WTC11 (cell line): ENCODE measurements at regions not wholly inside any gene's neighbourhood (a gene's known extent, or its start where the extent isn't known, plus 50 kb on each side); places are given as distances from the start of the nearest gene placed in this dataset.

Source experiments
- ATAC-seq: fragments of 200-7000 bp; cut with Tn5 transposase; 2 replicates; pipeline ENCODE4 v1.10.0; 2021; ENCODE audit warnings: mild to moderate bottlenecking, moderate library complexity
- CTCF ChIA-PET: fragments of 300-600 bp; sonication (Branson Sonifier 250); formaldehyde crosslinking; loops from one replicate; lab custom pipeline; 2021; ENCODE audit warnings: antibody characterized with exemption; lab: Charles Lee
- POLR2A ChIA-PET: fragments of 350-600 bp; sonication (Branson Sonifier 250); formaldehyde crosslinking; loops from one replicate; lab custom pipeline; 2021; ENCODE audit warnings: antibody characterized with exemption; lab: Charles Lee
- DNase-seq: peaks from one replicate; pipeline ENCODE4 v3.0.0; 2021; ENCODE audit warnings: low spot score
- H3K27ac Mint-ChIP-seq: 2 replicates; pipeline ENCODE4 v1.8.0; 2021; ENCODE audit warnings: mixed read lengths
- H3K27me3 Mint-ChIP-seq: 2 replicates; pipeline ENCODE4 v1.8.0; 2021; ENCODE audit warnings: low read depth, mild to moderate bottlenecking, moderate library complexity, mixed read lengths
- H3K36me3 Mint-ChIP-seq: 2 replicates; pipeline ENCODE4 v1.8.0; 2021; ENCODE audit warnings: mixed read lengths
- H3K4me1 Mint-ChIP-seq: 2 replicates; pipeline ENCODE4 v1.8.0; 2022; ENCODE audit warnings: mixed read lengths
- H3K4me3 Mint-ChIP-seq: 2 replicates; pipeline ENCODE4 v1.8.0; 2021; ENCODE audit warnings: mild to moderate bottlenecking, moderate library complexity, mixed read lengths
- H3K9me3 Mint-ChIP-seq: 2 replicates; pipeline ENCODE4 v1.8.0; 2021; ENCODE audit warnings: mixed read lengths
- ATF1 ChIP-seq: sonication (generic); formaldehyde crosslinking; IDR thresholded peaks from 2 replicates; pipeline ENCODE4 v1.8.1; 2023; ENCODE audit warnings: mild to moderate bottlenecking, moderate library complexity, missing genetic modification reagents
- CBFB ChIP-seq: sonication (generic); formaldehyde crosslinking; IDR thresholded peaks from 2 replicates; pipeline ENCODE4 v1.8.1; 2022; ENCODE audit warnings: mild to moderate bottlenecking, low read depth, missing genetic modification reagents
- EMX1 ChIP-seq: fragments of 250-450 bp; sonication (Bioruptor Pico); IDR thresholded peaks from 2 replicates; pipeline ENCODE4 v1.8.0; 2021; ENCODE audit warnings: mild to moderate bottlenecking
- GABPB1 ChIP-seq: sonication (generic); formaldehyde crosslinking; IDR thresholded peaks from 2 replicates; pipeline ENCODE4 v1.8.1; 2023; ENCODE audit warnings: mild to moderate bottlenecking, missing genetic modification reagents
- GTF2I ChIP-seq: fragments of 250-450 bp; sonication (Bioruptor Pico); conservative IDR thresholded peaks from 2 replicates; pipeline ENCODE4 v1.4.0; 2021; ENCODE audit warnings: mild to moderate bottlenecking
- IRF2 ChIP-seq: sonication (generic); formaldehyde crosslinking; IDR thresholded peaks from 2 replicates; pipeline ENCODE4 v1.8.0; 2022; ENCODE audit warnings: low read depth, missing genetic modification reagents, borderline replicate concordance
- JAZF1 ChIP-seq: fragments of 250-450 bp; sonication (Bioruptor Pico); IDR thresholded peaks from 2 replicates; pipeline ENCODE4 v1.9.0; 2021; ENCODE audit warnings: moderate library complexity, mild to moderate bottlenecking, inconsistent platforms
- NR3C1 ChIP-seq: sonication (generic); formaldehyde crosslinking; conservative IDR thresholded peaks from 2 replicates; pipeline ENCODE4 v1.8.1; 2023; ENCODE audit warnings: low read depth, mild to moderate bottlenecking, missing genetic modification reagents
- OVOL2 ChIP-seq: fragments of 250-450 bp; sonication (Bioruptor Pico); IDR thresholded peaks from 2 replicates; pipeline ENCODE4 v1.9.0; 2021; ENCODE audit warnings: mild to moderate bottlenecking, borderline replicate concordance
- PRRX2 ChIP-seq: fragments of 250-450 bp; sonication (Bioruptor Pico); IDR thresholded peaks from 2 replicates; pipeline ENCODE4 v1.8.0; 2021; ENCODE audit warnings: mild to moderate bottlenecking
- RORB ChIP-seq: fragments of 250-450 bp; sonication (Bioruptor Pico); IDR thresholded peaks from 2 replicates; pipeline ENCODE4 v1.9.0; 2021; ENCODE audit warnings: mild to moderate bottlenecking
- TP53 ChIP-seq: sonication (generic); formaldehyde crosslinking; IDR thresholded peaks from 2 replicates; pipeline ENCODE4 v1.8.1; 2023; ENCODE audit warnings: mild to moderate bottlenecking, missing genetic modification reagents
- ZNF219 ChIP-seq: sonication (generic); formaldehyde crosslinking; IDR thresholded peaks from 2 replicates; pipeline ENCODE4 v1.8.0; 2023; ENCODE audit warnings: missing genetic modification reagents, mild to moderate bottlenecking, borderline replicate concordance
- ZNF263 ChIP-seq: sonication (generic); formaldehyde crosslinking; IDR thresholded peaks from 2 replicates; pipeline ENCODE4 v1.8.1; 2022; ENCODE audit warnings: low read depth, mild to moderate bottlenecking, moderate library complexity, missing genetic modification reagents
- ZNF396 ChIP-seq: fragments of 250-450 bp; sonication (Bioruptor Pico); IDR thresholded peaks from 2 replicates; pipeline ENCODE4 v1.8.0; 2021; ENCODE audit warnings: mild to moderate bottlenecking, moderate library complexity, borderline replicate concordance
- ZNF416 ChIP-seq: fragments of 250-450 bp; sonication (Bioruptor Pico); IDR thresholded peaks from 2 replicates; pipeline ENCODE4 v1.9.0; 2021; ENCODE audit warnings: mild to moderate bottlenecking, inconsistent platforms
- TF ChIP-seq, protein P1 (sequence below): sonication (generic); formaldehyde crosslinking; IDR thresholded peaks from 2 replicates; pipeline ENCODE4 v1.8.0; 2022; ENCODE audit warnings: mild to moderate bottlenecking, missing genetic modification reagents
- TF ChIP-seq, protein P2 (sequence below): sonication (generic); formaldehyde crosslinking; IDR thresholded peaks from 2 replicates; pipeline ENCODE4 v1.8.1; 2022; ENCODE audit warnings: mild to moderate bottlenecking, missing genetic modification reagents, moderate library complexity, borderline replicate concordance
- TF ChIP-seq, protein P3 (sequence below): sonication (generic); formaldehyde crosslinking; IDR thresholded peaks from 2 replicates; pipeline ENCODE4 v1.8.0; 2022; ENCODE audit warnings: mild to moderate bottlenecking, missing genetic modification reagents
- TF ChIP-seq, protein P4 (sequence below): sonication (generic); formaldehyde crosslinking; IDR thresholded peaks from 2 replicates; pipeline ENCODE4 v1.8.0; 2023; ENCODE audit warnings: mild to moderate bottlenecking, missing genetic modification reagents
- TF ChIP-seq, protein P5 (sequence below): sonication (generic); formaldehyde crosslinking; IDR thresholded peaks from 2 replicates; pipeline ENCODE4 v1.8.0; 2022; ENCODE audit warnings: mild to moderate bottlenecking, missing genetic modification reagents
- TF ChIP-seq, protein P6 (sequence below): sonication (generic); formaldehyde crosslinking; IDR thresholded peaks from 2 replicates; pipeline ENCODE4 v1.8.1; 2022; ENCODE audit warnings: low read depth, mild to moderate bottlenecking, moderate library complexity, missing genetic modification reagents, borderline replicate concordance

DNA sequence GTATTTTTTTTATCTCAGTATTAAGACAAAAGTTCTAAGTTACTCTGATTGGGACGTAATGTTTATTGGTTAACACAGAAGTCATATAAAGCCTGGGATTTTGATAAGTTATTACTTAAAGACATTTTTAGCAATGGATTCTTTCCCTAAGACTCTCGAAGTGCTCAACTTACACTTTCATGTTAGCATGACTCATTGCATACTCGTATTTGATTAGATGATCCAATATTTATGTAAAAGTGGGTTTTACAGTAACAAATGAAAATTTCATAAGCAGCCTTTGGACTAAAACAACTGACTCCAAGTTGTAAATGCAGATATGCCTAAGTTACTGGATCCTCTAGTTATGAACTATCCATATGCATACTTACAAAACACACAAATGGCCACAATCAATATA is 567.7 kb upstream of the NUDT12 start:
- Mint-ChIP-seq H3K9me3 (peaks cover 22% of the 10 kb centered on the region), H3K27me3 (no peaks in the 10 kb centered on the region; the same call in 1 of the 2 replicates), H3K36me3 (peaks cover 20% of the 10 kb centered on the region), H3K4me1 (no peaks in the 10 kb centered on the region), H3K4me3 (no peak overlapping the region), H3K27ac (no peak overlapping the region)
- ChIA-PET POLR2A (no interaction called here), CTCF (no interaction called here)
- TF ChIP-seq, protein P1, sequence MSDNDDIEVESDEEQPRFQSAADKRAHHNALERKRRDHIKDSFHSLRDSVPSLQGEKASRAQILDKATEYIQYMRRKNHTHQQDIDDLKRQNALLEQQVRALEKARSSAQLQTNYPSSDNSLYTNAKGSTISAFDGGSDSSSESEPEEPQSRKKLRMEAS: no peak
- TF ChIP-seq GABPB1 (CRISPR knock-in tag) (no peak), RORB (no peak), NR3C1 (CRISPR knock-in tag) (no peak), ZNF396 (no peak)
- ATAC-seq (no peak), DNase-seq (no peak)

DNA sequence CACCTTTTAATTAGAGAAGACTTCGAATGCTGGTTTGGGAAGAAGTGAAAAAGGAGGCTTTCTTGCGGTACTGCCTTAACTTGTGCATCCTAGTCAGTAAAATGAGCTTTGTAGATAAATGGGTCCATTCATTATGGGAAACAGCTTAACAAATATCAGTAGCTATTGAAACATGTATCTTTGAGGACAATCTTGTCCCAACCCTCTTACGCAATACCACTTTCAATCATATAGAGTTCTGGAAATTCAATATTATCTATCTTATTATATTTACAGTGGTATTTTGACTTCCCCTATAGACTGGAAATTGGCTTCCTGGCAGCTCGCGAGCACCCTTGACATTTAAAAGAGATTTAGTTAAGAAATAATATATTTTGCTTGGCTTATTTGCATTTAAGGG is 565.8 kb upstream of the NUDT12 start:
- H3K9me3 Mint-ChIP-seq: peaks cover 10% of the 10 kb centered on the region
- TF ChIP-seq EMX1 (CRISPR knock-in tag): no peak
- no peak for TF ChIP-seq OVOL2 (CRISPR knock-in tag)
- TF ChIP-seq, protein P1: no peak
- TF ChIP-seq GTF2I: no peak
- TF ChIP-seq ZNF416 (CRISPR knock-in tag): no peak
- TF ChIP-seq IRF2 (CRISPR knock-in tag): no peak
- TF ChIP-seq, protein P2, sequence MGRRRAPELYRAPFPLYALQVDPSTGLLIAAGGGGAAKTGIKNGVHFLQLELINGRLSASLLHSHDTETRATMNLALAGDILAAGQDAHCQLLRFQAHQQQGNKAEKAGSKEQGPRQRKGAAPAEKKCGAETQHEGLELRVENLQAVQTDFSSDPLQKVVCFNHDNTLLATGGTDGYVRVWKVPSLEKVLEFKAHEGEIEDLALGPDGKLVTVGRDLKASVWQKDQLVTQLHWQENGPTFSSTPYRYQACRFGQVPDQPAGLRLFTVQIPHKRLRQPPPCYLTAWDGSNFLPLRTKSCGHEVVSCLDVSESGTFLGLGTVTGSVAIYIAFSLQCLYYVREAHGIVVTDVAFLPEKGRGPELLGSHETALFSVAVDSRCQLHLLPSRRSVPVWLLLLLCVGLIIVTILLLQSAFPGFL (CRISPR knock-in tag): no peak
- TF ChIP-seq, protein P3, sequence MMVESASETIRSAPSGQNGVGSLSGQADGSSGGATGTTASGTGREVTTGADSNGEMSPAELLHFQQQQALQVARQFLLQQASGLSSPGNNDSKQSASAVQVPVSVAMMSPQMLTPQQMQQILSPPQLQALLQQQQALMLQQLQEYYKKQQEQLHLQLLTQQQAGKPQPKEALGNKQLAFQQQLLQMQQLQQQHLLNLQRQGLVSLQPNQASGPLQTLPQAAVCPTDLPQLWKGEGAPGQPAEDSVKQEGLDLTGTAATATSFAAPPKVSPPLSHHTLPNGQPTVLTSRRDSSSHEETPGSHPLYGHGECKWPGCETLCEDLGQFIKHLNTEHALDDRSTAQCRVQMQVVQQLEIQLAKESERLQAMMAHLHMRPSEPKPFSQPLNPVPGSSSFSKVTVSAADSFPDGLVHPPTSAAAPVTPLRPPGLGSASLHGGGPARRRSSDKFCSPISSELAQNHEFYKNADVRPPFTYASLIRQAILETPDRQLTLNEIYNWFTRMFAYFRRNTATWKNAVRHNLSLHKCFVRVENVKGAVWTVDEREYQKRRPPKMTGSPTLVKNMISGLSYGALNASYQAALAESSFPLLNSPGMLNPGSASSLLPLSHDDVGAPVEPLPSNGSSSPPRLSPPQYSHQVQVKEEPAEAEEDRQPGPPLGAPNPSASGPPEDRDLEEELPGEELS (CRISPR knock-in tag): no peak
- TF ChIP-seq, all 79 proteins: peak for 0
- ChIA-PET POLR2A (no interaction called here), CTCF (no interaction called here)
- Mint-ChIP-seq H3K4me3 (no peak overlapping the region), H3K27ac (no peak overlapping the region), H3K27me3 (no peaks in the 10 kb centered on the region), H3K36me3 (peaks cover 7% of the 10 kb centered on the region), H3K4me1 (no peaks in the 10 kb centered on the region)
- DNase-seq (no peak), ATAC-seq (no peak)

DNA sequence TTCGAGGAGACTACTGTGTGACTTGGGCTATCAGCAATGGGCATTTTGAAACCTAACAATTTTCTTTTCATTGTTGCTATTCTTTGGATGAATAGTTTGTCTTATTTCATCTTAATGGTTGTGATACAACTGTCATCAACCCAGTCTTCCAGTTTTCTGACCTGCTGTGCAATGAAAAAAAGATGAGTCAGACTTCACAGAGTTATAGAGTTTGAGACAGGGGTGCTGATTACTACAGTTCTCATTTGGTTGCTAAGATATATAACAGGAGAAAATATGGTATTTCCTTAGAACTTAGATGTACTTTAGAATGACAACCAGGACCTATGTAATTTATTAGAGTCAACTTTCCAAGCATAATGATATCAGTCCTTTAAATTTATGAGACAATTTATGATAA is 564.4 kb upstream of the NUDT12 start:
- no peak overlapping the region for H3K4me3 Mint-ChIP-seq
- H3K27me3 Mint-ChIP-seq: no peaks in the 10 kb centered on the region
- CTCF ChIA-PET: interaction anchor here (0.6 kb wide), 1 partner anchor 823 kb away, joined by 3 read pairs; no protein-coding TSS in a partner anchor
- TF ChIP-seq RORB (no peak), TP53 (no peak), EMX1 (CRISPR knock-in tag) (no peak), ATF1 (no peak), CBFB (CRISPR knock-in tag) (no peak), ZNF263 (CRISPR knock-in tag) (no peak), ZNF219 (no peak), JAZF1 (CRISPR knock-in tag) (no peak), PRRX2 (CRISPR knock-in tag) (no peak)
- TF ChIP-seq, protein P4, sequence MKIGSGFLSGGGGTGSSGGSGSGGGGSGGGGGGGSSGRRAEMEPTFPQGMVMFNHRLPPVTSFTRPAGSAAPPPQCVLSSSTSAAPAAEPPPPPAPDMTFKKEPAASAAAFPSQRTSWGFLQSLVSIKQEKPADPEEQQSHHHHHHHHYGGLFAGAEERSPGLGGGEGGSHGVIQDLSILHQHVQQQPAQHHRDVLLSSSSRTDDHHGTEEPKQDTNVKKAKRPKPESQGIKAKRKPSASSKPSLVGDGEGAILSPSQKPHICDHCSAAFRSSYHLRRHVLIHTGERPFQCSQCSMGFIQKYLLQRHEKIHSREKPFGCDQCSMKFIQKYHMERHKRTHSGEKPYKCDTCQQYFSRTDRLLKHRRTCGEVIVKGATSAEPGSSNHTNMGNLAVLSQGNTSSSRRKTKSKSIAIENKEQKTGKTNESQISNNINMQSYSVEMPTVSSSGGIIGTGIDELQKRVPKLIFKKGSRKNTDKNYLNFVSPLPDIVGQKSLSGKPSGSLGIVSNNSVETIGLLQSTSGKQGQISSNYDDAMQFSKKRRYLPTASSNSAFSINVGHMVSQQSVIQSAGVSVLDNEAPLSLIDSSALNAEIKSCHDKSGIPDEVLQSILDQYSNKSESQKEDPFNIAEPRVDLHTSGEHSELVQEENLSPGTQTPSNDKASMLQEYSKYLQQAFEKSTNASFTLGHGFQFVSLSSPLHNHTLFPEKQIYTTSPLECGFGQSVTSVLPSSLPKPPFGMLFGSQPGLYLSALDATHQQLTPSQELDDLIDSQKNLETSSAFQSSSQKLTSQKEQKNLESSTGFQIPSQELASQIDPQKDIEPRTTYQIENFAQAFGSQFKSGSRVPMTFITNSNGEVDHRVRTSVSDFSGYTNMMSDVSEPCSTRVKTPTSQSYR (CRISPR knock-in tag): no peak
- TF ChIP-seq, protein P5, sequence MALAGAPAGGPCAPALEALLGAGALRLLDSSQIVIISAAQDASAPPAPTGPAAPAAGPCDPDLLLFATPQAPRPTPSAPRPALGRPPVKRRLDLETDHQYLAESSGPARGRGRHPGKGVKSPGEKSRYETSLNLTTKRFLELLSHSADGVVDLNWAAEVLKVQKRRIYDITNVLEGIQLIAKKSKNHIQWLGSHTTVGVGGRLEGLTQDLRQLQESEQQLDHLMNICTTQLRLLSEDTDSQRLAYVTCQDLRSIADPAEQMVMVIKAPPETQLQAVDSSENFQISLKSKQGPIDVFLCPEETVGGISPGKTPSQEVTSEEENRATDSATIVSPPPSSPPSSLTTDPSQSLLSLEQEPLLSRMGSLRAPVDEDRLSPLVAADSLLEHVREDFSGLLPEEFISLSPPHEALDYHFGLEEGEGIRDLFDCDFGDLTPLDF (CRISPR knock-in tag): no peak
- TF ChIP-seq, protein P6, sequence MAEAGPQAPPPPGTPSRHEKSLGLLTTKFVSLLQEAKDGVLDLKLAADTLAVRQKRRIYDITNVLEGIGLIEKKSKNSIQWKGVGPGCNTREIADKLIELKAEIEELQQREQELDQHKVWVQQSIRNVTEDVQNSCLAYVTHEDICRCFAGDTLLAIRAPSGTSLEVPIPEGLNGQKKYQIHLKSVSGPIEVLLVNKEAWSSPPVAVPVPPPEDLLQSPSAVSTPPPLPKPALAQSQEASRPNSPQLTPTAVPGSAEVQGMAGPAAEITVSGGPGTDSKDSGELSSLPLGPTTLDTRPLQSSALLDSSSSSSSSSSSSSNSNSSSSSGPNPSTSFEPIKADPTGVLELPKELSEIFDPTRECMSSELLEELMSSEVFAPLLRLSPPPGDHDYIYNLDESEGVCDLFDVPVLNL (CRISPR knock-in tag): no peak
- ATAC-seq (no peak), DNase-seq (no peak)
- no peaks in the 10 kb centered on the region for H3K36me3 Mint-ChIP-seq
- H3K4me1 Mint-ChIP-seq: no peaks in the 10 kb centered on the region
- no peaks in the 10 kb centered on the region for H3K9me3 Mint-ChIP-seq
- no peak overlapping the region for H3K27ac Mint-ChIP-seq
- POLR2A ChIA-PET: no interaction called here
